HFFc6 (cell line): ENCODE measurements at regions not wholly inside any gene's neighbourhood (a gene's known extent, or its start where the extent isn't known, plus 50 kb on each side); places are given as distances from the start of the nearest gene placed in this dataset.
"Not testable (repeated sequence)": the region's sequence is repeated elsewhere in the genome, so short reads cannot be mapped to it uniquely, and the experiment has no call there.

Source experiments
- DNase-seq: peaks from one replicate; pipeline ENCODE4 v3.0.0-alpha.2; 2018
- H3K27ac Mint-ChIP-seq: 2 replicates; pipeline ENCODE4 v1.8.0; 2020; ENCODE audit warnings: mild to moderate bottlenecking, mixed read lengths
- H3K27me3 Mint-ChIP-seq: 2 replicates; pipeline ENCODE4 v1.8.0; 2021; ENCODE audit warnings: mild to moderate bottlenecking, moderate library complexity, mixed read lengths; ENCODE audit not compliant: insufficient read depth
- H3K36me3 Mint-ChIP-seq: 2 replicates; pipeline ENCODE4 v1.8.0; 2021; ENCODE audit warnings: low read depth, mixed read lengths
- H3K4me1 Mint-ChIP-seq: 2 replicates; pipeline ENCODE4 v1.8.0; 2020; ENCODE audit warnings: low read depth, mixed read lengths
- H3K4me3 Mint-ChIP-seq: 2 replicates; pipeline ENCODE4 v1.8.0; 2020; ENCODE audit warnings: mild to moderate bottlenecking, moderate library complexity, mixed read lengths
- H3K9me3 Mint-ChIP-seq: 2 replicates; pipeline ENCODE4 v1.8.0; 2020; ENCODE audit warnings: mild to moderate bottlenecking, mixed read lengths
- TF ChIP-seq, protein P1 (sequence below): fragments of 200-600 bp; sonication (generic); IDR thresholded peaks from 2 replicates; pipeline ENCODE4 v1.5.0; 2021; ENCODE audit warnings: antibody characterized with exemption, mild to moderate bottlenecking

DNA sequence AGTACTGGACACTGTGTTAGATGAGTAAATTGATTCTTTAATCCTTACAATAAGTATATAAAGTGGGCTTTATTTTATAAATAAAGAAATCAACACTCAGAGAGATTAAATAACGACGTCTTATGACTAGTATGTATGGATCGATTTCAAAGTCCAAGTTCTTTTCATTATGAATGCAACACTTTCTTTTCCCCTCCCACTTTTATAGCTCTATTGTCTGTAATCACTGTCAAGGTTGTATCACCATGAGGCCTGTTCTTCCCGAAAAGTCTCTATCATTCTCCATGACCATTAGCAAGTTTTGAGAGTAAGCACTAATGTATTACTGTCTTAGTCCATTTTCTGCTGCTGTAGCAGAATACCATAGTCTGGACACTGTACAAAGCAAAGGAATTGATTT is 228.4 kb downstream of the TLR4 start:
- Mint-ChIP-seq H3K27ac (no peak overlapping the region), H3K27me3 (no peaks in the 10 kb centered on the region; the same call in 1 of the 2 replicates), H3K9me3 (peaks cover 13% of the 10 kb centered on the region), H3K36me3 (no peaks in the 10 kb centered on the region), H3K4me3 (no peak overlapping the region), H3K4me1 (no peaks in the 10 kb centered on the region; the same call in 1 of the 2 replicates)
- DNase-seq, result no peak
- TF ChIP-seq, protein P1, sequence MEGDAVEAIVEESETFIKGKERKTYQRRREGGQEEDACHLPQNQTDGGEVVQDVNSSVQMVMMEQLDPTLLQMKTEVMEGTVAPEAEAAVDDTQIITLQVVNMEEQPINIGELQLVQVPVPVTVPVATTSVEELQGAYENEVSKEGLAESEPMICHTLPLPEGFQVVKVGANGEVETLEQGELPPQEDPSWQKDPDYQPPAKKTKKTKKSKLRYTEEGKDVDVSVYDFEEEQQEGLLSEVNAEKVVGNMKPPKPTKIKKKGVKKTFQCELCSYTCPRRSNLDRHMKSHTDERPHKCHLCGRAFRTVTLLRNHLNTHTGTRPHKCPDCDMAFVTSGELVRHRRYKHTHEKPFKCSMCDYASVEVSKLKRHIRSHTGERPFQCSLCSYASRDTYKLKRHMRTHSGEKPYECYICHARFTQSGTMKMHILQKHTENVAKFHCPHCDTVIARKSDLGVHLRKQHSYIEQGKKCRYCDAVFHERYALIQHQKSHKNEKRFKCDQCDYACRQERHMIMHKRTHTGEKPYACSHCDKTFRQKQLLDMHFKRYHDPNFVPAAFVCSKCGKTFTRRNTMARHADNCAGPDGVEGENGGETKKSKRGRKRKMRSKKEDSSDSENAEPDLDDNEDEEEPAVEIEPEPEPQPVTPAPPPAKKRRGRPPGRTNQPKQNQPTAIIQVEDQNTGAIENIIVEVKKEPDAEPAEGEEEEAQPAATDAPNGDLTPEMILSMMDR, result no peak

DNA sequence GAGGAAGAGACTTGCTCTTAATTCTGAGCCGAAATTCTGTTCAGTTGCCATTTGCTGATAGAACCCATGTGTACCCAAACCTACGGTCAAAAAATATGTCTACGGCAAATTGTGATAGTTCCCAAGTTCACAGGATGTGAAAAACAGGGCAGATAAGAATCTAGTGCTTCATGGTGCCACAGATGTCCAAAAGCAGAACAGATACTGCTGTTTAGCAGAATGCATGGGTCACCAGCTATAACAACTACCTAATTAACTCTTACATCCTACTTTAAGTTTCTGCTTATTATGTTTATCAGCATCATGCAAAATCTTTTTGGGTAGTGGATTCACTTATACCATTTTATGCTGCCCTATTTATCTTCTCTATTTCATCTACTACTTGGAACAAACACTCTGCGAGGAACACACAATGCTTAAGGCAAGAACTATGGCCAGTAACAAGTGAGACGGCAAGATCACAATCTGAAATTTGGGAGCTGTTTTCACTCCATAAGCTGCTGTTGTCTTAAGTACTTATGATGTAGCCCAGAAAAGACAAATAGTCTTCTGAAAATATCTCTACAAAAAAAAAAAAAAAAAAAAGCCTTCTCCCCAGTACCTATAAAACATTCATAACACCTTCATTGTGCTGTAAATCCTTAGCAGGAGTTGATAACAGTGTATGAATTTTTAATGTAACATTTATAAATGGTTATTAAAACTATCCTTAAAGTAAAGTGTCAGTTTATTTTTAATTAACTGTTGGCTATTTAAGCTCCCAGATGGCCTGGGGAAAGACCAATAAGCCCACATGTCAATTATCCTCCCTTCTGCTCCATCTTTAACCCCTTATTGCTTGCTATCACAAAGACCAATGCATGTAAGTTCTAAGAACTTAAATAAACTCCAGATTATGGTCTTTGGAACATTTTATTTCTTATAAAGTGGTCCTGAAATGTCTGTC is 232.3 kb downstream of the TLR4 start:
- DNase-seq, result no peak
- Mint-ChIP-seq H3K4me1 (no peaks in the 10 kb centered on the region), H3K27me3 (no peaks in the 10 kb centered on the region; the same call in 1 of the 2 replicates), H3K36me3 (no peaks in the 10 kb centered on the region), H3K27ac (no peak overlapping the region), H3K4me3 (no peak overlapping the region), H3K9me3 (peaks cover 29% of the 10 kb centered on the region)
- TF ChIP-seq, protein P1, result no peak

DNA sequence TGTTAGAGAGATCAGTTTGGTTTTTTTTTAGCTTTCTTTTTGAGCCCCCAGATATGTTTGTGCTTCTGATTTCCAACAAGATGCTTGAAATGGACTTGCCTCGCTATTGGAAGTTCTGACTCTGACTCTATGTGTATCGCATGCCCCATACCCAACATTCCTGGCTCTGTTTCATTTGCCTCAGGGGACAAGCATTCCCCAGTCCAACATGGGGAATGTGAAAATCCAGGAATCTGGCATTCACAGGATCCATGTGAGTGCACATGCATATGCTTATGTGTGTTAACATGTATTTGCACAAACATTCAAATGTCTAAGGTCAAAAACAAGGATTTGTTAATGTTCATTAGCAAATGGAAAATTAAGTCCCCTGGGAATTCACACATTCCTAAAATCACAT is 233.9 kb downstream of the TLR4 start:
- H3K27ac Mint-ChIP-seq, result no peak overlapping the region
- TF ChIP-seq, protein P1, result no peak
- no peak overlapping the region for H3K4me3 Mint-ChIP-seq
- no peaks in the 10 kb centered on the region for H3K36me3 Mint-ChIP-seq
- no peaks in the 10 kb centered on the region; the same call in 1 of the 2 replicates for H3K27me3 Mint-ChIP-seq
- no peaks in the 10 kb centered on the region for H3K4me1 Mint-ChIP-seq
- H3K9me3 Mint-ChIP-seq, result peaks cover 22% of the 10 kb centered on the region; the same call in 1 of the 2 replicates
- DNase-seq, result no peak

DNA sequence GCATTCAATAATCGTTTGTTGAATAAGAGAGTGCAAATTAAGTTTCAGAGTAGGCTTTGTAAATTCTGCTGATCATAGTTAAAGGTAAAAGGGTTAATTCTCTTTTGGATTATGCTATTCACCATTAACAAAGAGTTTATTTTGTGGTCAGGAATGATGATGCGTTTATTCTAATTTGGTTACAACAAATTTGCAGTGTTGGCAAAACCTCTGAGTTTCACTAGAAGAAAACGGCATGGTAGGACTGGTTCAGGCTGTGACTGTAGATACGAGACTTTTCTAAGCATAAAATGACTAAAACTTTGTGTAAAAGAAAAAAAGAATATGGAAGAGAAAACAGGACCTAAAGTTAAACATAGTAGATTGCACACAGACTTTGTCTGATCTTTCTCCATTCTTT is 234.7 kb downstream of the TLR4 start:
- Mint-ChIP-seq H3K4me1 (no peaks in the 10 kb centered on the region), H3K36me3 (no peaks in the 10 kb centered on the region), H3K4me3 (no peak overlapping the region), H3K27ac (no peak overlapping the region), H3K9me3 (peaks cover 22% of the 10 kb centered on the region; the same call in 1 of the 2 replicates), H3K27me3 (no peaks in the 10 kb centered on the region; the same call in 1 of the 2 replicates)
- DNase-seq, result no peak
- TF ChIP-seq, protein P1, result no peak

DNA sequence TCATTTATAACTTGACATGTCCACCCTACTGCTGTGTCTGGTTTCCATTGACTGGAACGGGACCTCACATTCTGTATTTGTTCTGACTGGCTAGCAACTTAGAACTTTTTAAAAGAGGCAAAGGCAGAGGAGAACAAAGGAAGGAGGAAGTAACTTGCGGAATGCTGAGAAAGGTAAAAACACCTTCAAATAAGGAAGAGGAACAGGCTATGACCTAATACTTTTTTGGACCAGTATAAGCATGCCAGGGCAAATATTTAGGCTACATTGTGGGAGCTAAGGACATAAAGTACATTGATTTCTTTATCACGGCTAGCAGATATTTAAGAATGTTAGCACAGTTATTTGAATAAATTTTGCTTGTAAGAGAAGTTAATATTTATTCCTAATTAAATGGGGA is 240.5 kb downstream of the TLR4 start:
- not testable (repeated sequence) for H3K9me3 Mint-ChIP-seq, H3K27me3 Mint-ChIP-seq, H3K36me3 Mint-ChIP-seq, DNase-seq, H3K27ac Mint-ChIP-seq, H3K4me3 Mint-ChIP-seq, H3K4me1 Mint-ChIP-seq

DNA sequence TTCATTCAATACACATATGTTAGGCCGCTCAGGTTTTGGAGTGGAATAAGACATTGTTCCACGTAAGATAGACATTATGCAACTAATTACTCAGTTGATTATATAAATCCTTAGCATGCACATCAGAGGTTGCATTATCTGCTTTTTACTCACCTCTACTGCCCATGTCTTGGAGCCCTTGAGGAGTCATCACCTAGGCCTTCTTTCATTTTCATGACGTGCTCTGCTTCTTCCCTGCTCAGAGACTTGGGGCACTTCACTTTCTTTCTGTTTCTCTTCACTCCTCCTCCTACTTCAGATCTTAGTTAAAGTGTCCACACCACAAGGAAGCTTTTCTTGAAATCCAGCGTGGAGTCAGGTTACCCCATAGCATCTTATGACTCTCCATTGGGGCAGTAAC is 241.1 kb downstream of the TLR4 start:
- no peaks in the 10 kb centered on the region for H3K27me3 Mint-ChIP-seq
- H3K9me3 Mint-ChIP-seq, result peaks cover 9% of the 10 kb centered on the region; the same call in 1 of the 2 replicates
- no peak for DNase-seq
- H3K27ac Mint-ChIP-seq, result no peak overlapping the region
- no peaks in the 10 kb centered on the region for H3K4me1 Mint-ChIP-seq
- no peak overlapping the region for H3K4me3 Mint-ChIP-seq
- TF ChIP-seq, protein P1, result no peak
- H3K36me3 Mint-ChIP-seq, result no peaks in the 10 kb centered on the region
